GM12878 (cell line): ENCODE measurements at regions not wholly inside any gene's neighbourhood (a gene's known extent, or its start where the extent isn't known, plus 50 kb on each side); places are given as distances from the start of the nearest gene placed in this dataset.

Experiments
- ATAC-seq: fragments of 200-7000 bp; cut with Tn5 transposase; 3 replicates; pipeline ENCODE4 v1.9.1; 2020; ENCODE audit warnings: mild to moderate bottlenecking, moderate library complexity
- BruUV-seq: library from RNA; stranded (reverse); fragments of 400-500 nt; replicated peaks from 2 replicates; lab custom pipeline; 2021; lab: Mats Ljungman, UMichigan
- CTCF ChIA-PET: fragments of 300-600 bp; sonication (Branson Sonifier 250); formaldehyde crosslinking; extraction: SDS; loops from one replicate; lab custom pipeline; 2021; ENCODE audit warnings: inconsistent platforms; lab: Yijun Ruan, JAX
- POLR2A ChIA-PET: fragments of 350-600 bp; formaldehyde crosslinking; extraction: SDS; loops from one replicate; lab custom pipeline; 2021; ENCODE audit warnings: inconsistent platforms; lab: Charles Lee
- RAD21 ChIA-PET: fragments of 300-600 bp; sonication (Branson Sonifier 250); formaldehyde crosslinking; loops from one replicate; lab custom pipeline; 2023; ENCODE audit warnings: antibody characterized with exemption; ENCODE audit not compliant: unreplicated experiment; lab: Charles Lee
- SMC1A ChIA-PET: fragments of 300-600 bp; sonication (Branson Sonifier 250); formaldehyde crosslinking; loops from one replicate; lab custom pipeline; 2023; ENCODE audit not compliant: unreplicated experiment, uncharacterized antibody; lab: Charles Lee
- DNase-seq: peaks from one replicate; pipeline ENCODE4 v3.0.0-alpha.2; 2011; ENCODE audit warnings: low read depth, low spot score
- FAIRE-seq: peaks from 3 replicates; lab custom pipeline; 2011; peaks lifted over from hg19 to GRCh38; lab: Jason Lieb, UNC
- H2AFZ ChIP-seq: 2 replicates; pipeline ENCODE4 v1.6.0; 2011; ENCODE audit warnings: low read depth, low read length, control low read depth; ENCODE audit not compliant: control insufficient read depth
- H3K27ac ChIP-seq: 2 replicates; pipeline ENCODE4 v1.5.1; 2011; ENCODE audit warnings: control low read depth; ENCODE audit not compliant: control insufficient read depth, insufficient read depth
- H3K27me3 ChIP-seq, 2 experiments: replicated peaks in 1 of 2; 2 replicates each; pipeline versions ENCODE4 v1.6.0 to v1.6.1; 2011; ENCODE audit warnings: low read length in 1 of 2; ENCODE audit not compliant: control insufficient read depth in 2 of 2, insufficient read depth in 2 of 2
- H3K36me3 ChIP-seq, 2 experiments: 2 replicates each; pipeline ENCODE4 v1.5.1; 2011; ENCODE audit warnings: low read length in 1 of 2; ENCODE audit not compliant: control insufficient read depth in 2 of 2, insufficient read depth in 2 of 2
- H3K4me1 ChIP-seq: 2 replicates; pipeline ENCODE4 v1.6.1; 2011; ENCODE audit warnings: mild to moderate bottlenecking, low read length, moderate library complexity, mixed read lengths; ENCODE audit not compliant: control insufficient read depth, insufficient read depth
- H3K4me2 ChIP-seq: 2 replicates; pipeline ENCODE4 v1.6.0; 2011; ENCODE audit warnings: control low read depth; ENCODE audit not compliant: control insufficient read depth, insufficient read depth
- H3K4me3 ChIP-seq: fragments of 200-600 bp; sonication (generic); 2 replicates; pipeline ENCODE4 v1.5.1; 2016
- H3K79me2 ChIP-seq: 2 replicates; pipeline ENCODE4 v1.6.0; 2011; ENCODE audit warnings: low read length; ENCODE audit not compliant: control insufficient read depth, insufficient read depth
- H3K9ac ChIP-seq: 2 replicates; pipeline ENCODE4 v1.8.0; 2011; ENCODE audit warnings: low read length, control low read depth, mixed read lengths; ENCODE audit not compliant: control insufficient read depth, insufficient read depth
- H3K9me3 ChIP-seq: replicated peaks from 3 replicates; pipeline ENCODE4 v1.5.1; 2011; ENCODE audit warnings: mild to moderate bottlenecking, low read length; ENCODE audit not compliant: control insufficient read depth, insufficient read depth
- H4K20me1 ChIP-seq: 2 replicates; pipeline ENCODE4 v1.6.0; 2011; ENCODE audit not compliant: control insufficient read depth, insufficient read depth
- FOS ChIP-seq: IDR thresholded peaks from 3 replicates; pipeline ENCODE4 v1.6.1; 2011; ENCODE audit warnings: borderline replicate concordance; ENCODE audit not compliant: insufficient read length; ENCODE audit errors: extremely low read depth
- KAT2A ChIP-seq: conservative IDR thresholded peaks from 2 replicates; pipeline ENCODE4 v1.6.1; 2011; ENCODE audit warnings: low read depth, low read length; ENCODE audit not compliant: control insufficient read depth
- NR2C2 ChIP-seq: IDR thresholded peaks from 2 replicates; pipeline ENCODE4 v1.6.1; 2011; ENCODE audit warnings: borderline replicate concordance, low read depth; ENCODE audit not compliant: control insufficient read depth, insufficient read length
- RFX5 ChIP-seq: IDR thresholded peaks from 2 replicates; pipeline ENCODE4 v1.6.1; 2011; ENCODE audit warnings: low read depth, low read length, improper control_type of control experiment
- SMARCA5 ChIP-seq: fragments of 450-650 bp; IDR thresholded peaks from 2 replicates; pipeline ENCODE4 v1.6.1; 2017; ENCODE audit warnings: mild to moderate bottlenecking
- SREBF2 ChIP-seq: IDR thresholded peaks from 2 replicates; pipeline ENCODE4 v1.6.1; 2012; ENCODE audit warnings: mild to moderate bottlenecking, low read length
- WGBS: methylation state at CpG from one replicate; pipeline ENCODE4 v1.1.6; 2016; ENCODE audit warnings: low lambda C conversion rate; ENCODE audit not compliant: insufficient replicate concordance, insufficient coverage; ENCODE audit errors: missing lambda C conversion rate; 5-methylcytosine and 5-hydroxymethylcytosine counted together
- in situ Hi-C: fragments of 300-500 bp; cut with MboI; formaldehyde crosslinking; loops from 9 replicates; pipeline ENCODE4 v1.14.3; 2018; ENCODE audit warnings: mixed read lengths
- intact Hi-C: fragments of 100-400 bp; cut with micrococcal nuclease; formaldehyde crosslinking; loops from one replicate; pipeline ENCODE4 v1.14.2; 2022; ENCODE audit not compliant: unreplicated experiment
- TF ChIP-seq, protein P1 (sequence below): fragments of 450-650 bp; IDR thresholded peaks from 2 replicates; pipeline ENCODE4 v1.6.1; 2016; ENCODE audit warnings: mild to moderate bottlenecking
- TF ChIP-seq, protein P2 (sequence below): fragments of 450-650 bp; IDR thresholded peaks from 2 replicates; pipeline ENCODE4 v1.6.1; 2014; ENCODE audit warnings: mild to moderate bottlenecking

DNA sequence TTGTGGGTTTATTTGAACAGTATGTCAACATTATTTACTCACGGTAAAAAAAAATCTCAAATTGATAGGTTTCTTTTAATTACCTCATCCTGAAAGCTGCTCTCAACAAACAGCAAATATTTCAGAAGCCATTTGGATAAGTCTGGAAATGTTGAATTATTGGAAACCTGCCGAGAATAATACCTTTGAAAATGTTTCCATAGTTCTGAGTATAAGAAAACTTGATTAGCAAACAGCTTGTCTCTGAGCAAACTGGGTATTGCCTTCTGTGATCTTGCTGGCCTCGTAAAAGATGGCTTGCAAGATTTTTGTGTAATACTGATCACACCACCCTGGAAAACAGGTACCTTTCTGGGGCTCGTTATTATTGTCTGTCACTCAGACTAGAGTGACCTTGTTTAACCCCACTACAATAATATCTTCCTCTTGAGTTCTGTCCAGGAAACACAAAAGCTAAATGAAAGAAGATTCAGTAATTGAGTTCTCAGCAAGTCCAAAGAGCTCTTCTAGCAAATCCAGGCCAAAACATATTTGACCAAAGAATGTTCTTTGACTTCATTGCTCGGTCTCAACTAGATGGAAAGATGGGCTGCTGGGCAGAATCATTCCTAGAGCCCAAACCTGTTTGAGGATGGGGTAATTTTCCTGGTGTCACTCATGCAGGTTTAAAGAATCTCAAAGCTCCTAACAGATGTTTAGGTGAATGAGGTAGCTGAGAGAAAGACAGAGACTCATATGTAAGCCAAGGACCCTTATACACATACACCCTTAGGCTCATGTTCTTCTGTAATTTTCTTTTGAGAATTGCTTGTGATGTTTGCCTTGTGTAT is 255.6 kb upstream of the JADE1 start:
- Histone ChIP-seq H3K4me3 (peak overlapping the region; percentile 74), H3K9ac (peak overlapping the region; percentile 74; the same call in 1 of the 2 replicates), H3K4me2 (peak overlapping the region; percentile 94), H3K36me3 (no peaks in the 10 kb centered on the region), H3K27me3 (no peaks in the 10 kb centered on the region), H3K79me2 (no peaks in the 10 kb centered on the region), H3K27ac (no peak overlapping the region), H3K4me1 (peaks cover 9% of the 10 kb centered on the region; the same call in 1 of the 2 replicates), H2AFZ (peak overlapping the region; percentile 97), H4K20me1 (no peaks in the 10 kb centered on the region), H3K9me3 (no peaks in the 10 kb centered on the region; the same call in 2 of the 3 replicates)
- in situ Hi-C loops, result no loop called here
- 75% methylated on average over 5 of the region's 5 CpGs for WGBS
- ChIA-PET CTCF (interaction anchor here (0.6 to 4.7 kb wide), 15 partner anchors 9 to 534 kb away, joined by 3 to 43 read pairs (median 3); no protein-coding TSS in a partner anchor), RAD21 (interaction anchor here (0.7 to 2.6 kb wide), 11 partner anchors 9 to 362 kb away, joined by 3 to 14 read pairs (median 4); partner anchors contain the start of gene JADE1), POLR2A (interaction anchor here (0.6 to 1.9 kb wide), 6 partner anchors 8 to 404 kb away, joined by 3 to 5 read pairs (median 4); no protein-coding TSS in a partner anchor), SMC1A (interaction anchor here (0.6 to 5.6 kb wide), 23 partner anchors 9 to 314 kb away, joined by 3 to 34 read pairs (median 5); no protein-coding TSS in a partner anchor)
- FAIRE-seq (no peak), DNase-seq (no peak), ATAC-seq (no peak)
- BruUV-seq, result no TSS peak
- TF ChIP-seq RFX5, result no peak
- TF ChIP-seq, protein P1, sequence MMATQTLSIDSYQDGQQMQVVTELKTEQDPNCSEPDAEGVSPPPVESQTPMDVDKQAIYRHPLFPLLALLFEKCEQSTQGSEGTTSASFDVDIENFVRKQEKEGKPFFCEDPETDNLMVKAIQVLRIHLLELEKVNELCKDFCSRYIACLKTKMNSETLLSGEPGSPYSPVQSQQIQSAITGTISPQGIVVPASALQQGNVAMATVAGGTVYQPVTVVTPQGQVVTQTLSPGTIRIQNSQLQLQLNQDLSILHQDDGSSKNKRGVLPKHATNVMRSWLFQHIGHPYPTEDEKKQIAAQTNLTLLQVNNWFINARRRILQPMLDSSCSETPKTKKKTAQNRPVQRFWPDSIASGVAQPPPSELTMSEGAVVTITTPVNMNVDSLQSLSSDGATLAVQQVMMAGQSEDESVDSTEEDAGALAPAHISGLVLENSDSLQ, result peak; percentile 42; the same call in 1 of the 2 replicates
- intact Hi-C loops, result no loop called here

DNA sequence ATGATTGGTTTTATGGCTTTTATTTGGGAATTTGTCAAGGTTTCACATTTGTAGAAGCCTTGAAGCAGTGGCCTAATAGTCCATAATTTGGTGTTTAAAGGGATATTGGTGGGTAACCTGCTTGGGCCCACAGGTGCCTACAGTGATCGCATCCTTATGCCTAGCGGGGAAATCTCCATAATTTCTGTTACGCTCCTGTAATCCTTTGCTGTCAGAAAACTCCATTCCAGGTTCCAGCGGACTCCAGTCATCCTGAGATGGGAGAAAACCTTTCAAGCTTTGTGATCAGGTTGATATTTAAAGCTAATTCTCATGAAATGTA is 257.0 kb upstream of the JADE1 start:
- SMC1A ChIA-PET, result interaction anchor here (0.6 to 5.6 kb wide), 16 partner anchors 8 to 275 kb away, joined by 3 to 34 read pairs (median 6); no protein-coding TSS in a partner anchor
- peak overlapping the region; percentile 94 for H3K4me2 ChIP-seq
- BruUV-seq, result no TSS peak
- H3K9me3 ChIP-seq, result no peaks in the 10 kb centered on the region; the same call in 2 of the 3 replicates
- 54% methylated on average over 4 of the region's 4 CpGs for WGBS
- no peak for FAIRE-seq
- POLR2A ChIA-PET, result interaction anchor here (0.8 to 1.9 kb wide), 5 partner anchors 16 to 122 kb away, joined by 3 to 5 read pairs (median 4); no protein-coding TSS in a partner anchor
- no peaks in the 10 kb centered on the region for H4K20me1 ChIP-seq
- no peak overlapping the region for H3K27ac ChIP-seq
- H3K79me2 ChIP-seq, result no peaks in the 10 kb centered on the region
- ATAC-seq, result no peak
- intact Hi-C loops (no loop called here), in situ Hi-C loops (no loop called here)
- DNase-seq, result no peak
- RAD21 ChIA-PET, result interaction anchor here (0.7 to 2.6 kb wide), 8 partner anchors 28 to 285 kb away, joined by 3 to 14 read pairs (median 4); partner anchors contain the start of gene JADE1
- H2AFZ ChIP-seq, result peak overlapping the region; percentile 97; the same call in 1 of the 2 replicates
- peaks cover 9% of the 10 kb centered on the region; the same call in 1 of the 2 replicates for H3K4me1 ChIP-seq
- CTCF ChIA-PET, result interaction anchor here (0.7 to 4.7 kb wide), 11 partner anchors 8 to 309 kb away, joined by 3 to 43 read pairs (median 6); no protein-coding TSS in a partner anchor
- H3K4me3 ChIP-seq, result no peak overlapping the region
- H3K27me3 ChIP-seq, result no peaks in the 10 kb centered on the region
- H3K9ac ChIP-seq, result no peak overlapping the region
- TF ChIP-seq, protein P2, sequence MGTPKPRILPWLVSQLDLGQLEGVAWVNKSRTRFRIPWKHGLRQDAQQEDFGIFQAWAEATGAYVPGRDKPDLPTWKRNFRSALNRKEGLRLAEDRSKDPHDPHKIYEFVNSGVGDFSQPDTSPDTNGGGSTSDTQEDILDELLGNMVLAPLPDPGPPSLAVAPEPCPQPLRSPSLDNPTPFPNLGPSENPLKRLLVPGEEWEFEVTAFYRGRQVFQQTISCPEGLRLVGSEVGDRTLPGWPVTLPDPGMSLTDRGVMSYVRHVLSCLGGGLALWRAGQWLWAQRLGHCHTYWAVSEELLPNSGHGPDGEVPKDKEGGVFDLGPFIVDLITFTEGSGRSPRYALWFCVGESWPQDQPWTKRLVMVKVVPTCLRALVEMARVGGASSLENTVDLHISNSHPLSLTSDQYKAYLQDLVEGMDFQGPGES, result no peak
- TF ChIP-seq NR2C2, result no peak
- no peak for TF ChIP-seq KAT2A
- no peak for TF ChIP-seq RFX5
- TF ChIP-seq FOS, result no peak
- TF ChIP-seq SREBF2, result no peak
- TF ChIP-seq SMARCA5, result no peak
- H3K36me3 ChIP-seq, result no peaks in the 10 kb centered on the region
